GM19467 (cell line): ENCODE measurements at regions not wholly inside any gene's neighbourhood (a gene's known extent, or its start where the extent isn't known, plus 50 kb on each side); places are given as distances from the start of the nearest gene placed in this dataset.

Experiments
- ATAC-seq: cut with Tn5 transposase; IDR thresholded peaks from one replicate; pipeline ENCODE4 v1.9.1; 2021; ENCODE audit warnings: mild to moderate bottlenecking, moderate library complexity; ENCODE audit not compliant: unreplicated experiment

GRCh38 chr9:28779243-28779642, 1206.0 kb upstream of the C9orf72 start:
- ATAC-seq, result no peak

- no peak for ATAC-seq
Observed at GRCh38 chr9:28781481-28781880, 1208.2 kb upstream of the C9orf72 start.

- no peak for ATAC-seq
Observed at GRCh38 chr9:28782630-28783029, 1209.3 kb upstream of the C9orf72 start.

DNA sequence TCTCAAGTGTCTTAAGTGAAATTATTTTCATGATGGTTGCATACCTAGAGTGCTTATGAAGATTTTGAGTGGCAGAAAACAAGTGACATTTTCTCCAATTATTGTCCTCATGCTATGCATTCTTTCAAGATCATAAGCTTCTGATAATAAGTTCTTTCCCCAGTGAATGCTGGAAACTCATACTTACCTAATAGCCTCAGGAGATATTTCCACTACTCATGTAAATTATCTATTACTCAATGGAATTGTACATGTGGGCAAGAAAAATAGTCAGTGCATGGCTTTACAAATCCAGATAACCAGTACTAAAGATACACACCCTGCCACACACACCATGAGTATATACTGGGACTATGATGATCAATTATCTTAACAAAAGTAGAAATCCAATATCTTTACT, 1219.4 kb upstream of the C9orf72 start:
- ATAC-seq, result no peak

- no peak for ATAC-seq
Observed at GRCh38 chr9:28799876-28800275, 1226.6 kb upstream of the C9orf72 start.

GRCh38 chr9:28801144-28801799, 1228.0 kb upstream of the C9orf72 start:
- no peak for ATAC-seq

GRCh38 chr9:28805197-28805596, 1231.9 kb upstream of the C9orf72 start:
- no peak for ATAC-seq

DNA sequence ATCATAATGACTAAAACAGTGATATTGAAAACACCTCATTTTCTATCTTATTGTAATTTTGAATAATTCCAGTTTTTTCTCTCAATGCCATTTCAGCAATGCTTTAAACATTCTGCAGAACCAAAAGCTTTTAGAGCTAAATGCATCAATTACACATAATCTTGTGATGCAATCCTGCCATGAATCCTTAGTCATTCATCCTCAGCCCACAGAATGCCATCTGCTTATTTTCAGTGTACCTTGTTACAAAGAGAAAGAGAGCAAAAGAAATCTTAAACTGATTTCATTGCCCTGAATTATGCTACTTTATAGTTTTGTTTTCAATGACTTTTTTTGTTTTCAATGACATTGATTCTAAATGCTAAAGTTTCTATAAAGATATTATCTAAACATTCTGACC, 1234.8 kb upstream of the C9orf72 start:
- ATAC-seq, result no peak

- ATAC-seq, result no peak
Observed at GRCh38 chr9:28810388-28811075, 1237.3 kb upstream of the C9orf72 start.

GRCh38 chr9:28820741-28821140, 1247.5 kb upstream of the C9orf72 start:
- no peak for ATAC-seq

DNA sequence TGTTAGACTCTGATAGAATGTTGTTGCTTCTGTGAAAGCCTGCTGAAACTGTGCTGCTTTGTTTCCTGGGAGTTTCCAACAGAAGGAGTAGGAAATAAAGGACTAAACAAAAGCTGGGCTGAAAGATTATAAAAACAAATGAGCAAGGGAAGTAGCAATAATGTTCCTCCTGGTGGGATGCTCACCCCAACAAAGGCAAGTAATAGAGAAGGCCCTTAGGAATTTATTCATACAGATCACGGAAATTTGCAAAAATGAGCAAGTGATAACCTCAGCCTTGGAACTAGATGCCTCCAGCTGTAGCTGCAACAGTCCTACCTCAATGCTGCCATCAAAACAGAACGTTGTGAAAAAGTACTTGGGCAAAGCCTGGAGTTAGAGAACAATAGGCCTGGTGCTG, 1248.0 kb upstream of the C9orf72 start:
- no peak for ATAC-seq

DNA sequence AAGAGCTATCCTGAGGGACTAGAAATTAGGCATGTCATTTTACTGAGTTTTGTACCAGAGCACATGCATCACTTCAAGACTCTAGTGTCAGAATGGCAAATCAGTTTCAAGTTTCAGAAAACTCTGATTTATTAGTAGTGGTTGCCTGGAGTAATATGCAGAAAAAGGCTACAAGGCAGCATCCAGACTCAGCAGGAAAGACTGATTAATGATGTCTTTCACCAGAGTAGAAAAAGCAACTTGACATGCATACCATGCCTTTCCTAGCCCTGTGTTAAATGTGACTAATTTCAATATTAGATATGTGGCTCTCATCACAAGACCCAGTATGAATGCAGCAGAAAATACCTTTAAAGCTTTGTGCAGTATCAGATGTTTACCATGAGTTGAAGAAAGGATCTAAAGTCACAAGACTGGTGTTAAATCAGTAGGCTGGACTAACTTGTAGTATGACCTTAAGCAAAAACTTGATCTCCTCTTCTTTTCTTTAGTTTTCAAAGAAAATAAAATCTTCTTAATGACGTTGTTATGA, 1251.2 kb upstream of the C9orf72 start:
- no peak for ATAC-seq

- no peak for ATAC-seq
Observed at GRCh38 chr9:28832168-28832770, 1259.0 kb upstream of the C9orf72 start.

- ATAC-seq, result no peak
Observed at GRCh38 chr9:28834156-28834555, 1260.9 kb upstream of the C9orf72 start.

DNA sequence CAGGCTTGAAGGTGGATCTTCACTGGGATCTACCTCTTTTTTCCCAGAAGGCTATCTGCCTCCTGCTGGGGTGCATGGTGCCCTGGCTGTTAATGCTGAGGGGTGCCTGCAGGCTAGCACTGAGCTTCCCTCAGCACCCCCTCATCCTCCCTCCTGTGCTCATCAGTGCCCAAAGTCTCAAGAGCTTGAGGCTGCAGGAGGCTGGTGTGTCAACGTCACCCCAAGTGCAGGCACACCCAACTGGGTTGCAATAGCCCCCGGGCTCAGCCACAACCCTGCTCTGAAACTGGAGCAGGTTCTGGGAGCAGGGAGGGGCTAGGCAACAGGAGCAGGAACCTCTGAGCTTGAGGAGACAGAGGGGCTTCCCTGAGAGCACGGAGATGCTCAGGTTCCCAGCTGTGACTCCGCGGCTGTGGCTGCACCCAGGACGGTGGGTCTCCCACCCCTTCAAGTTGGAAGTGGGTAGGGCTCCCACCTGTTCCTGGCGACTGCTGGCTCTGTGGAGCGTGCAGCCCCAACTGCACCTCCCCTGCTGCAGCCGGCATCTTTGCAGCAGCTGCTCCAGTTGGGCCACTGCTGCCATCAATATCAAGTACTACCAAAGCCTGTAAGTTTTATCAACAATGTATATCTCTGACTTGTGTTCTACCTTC, 1266.6 kb upstream of the C9orf72 start:
- ATAC-seq, result no peak

DNA sequence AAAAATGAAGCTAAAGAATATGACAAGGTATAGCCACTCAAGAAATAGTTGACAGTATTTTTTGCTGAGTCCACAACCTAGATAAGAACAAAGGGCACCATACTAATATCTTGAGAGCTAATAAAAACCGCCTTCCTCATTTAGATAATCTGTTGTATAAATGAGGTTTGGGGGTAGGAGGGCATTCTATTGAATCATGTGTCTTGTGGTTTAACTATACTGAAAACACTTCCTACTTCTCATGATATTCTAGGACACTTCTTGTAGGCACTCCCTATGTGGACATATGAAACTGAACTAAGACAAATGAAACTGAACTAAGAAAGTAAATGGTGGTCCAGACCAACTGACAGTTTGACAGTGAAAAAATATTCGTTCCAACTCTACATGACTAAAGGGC, 1268.5 kb upstream of the C9orf72 start:
- no peak for ATAC-seq

DNA sequence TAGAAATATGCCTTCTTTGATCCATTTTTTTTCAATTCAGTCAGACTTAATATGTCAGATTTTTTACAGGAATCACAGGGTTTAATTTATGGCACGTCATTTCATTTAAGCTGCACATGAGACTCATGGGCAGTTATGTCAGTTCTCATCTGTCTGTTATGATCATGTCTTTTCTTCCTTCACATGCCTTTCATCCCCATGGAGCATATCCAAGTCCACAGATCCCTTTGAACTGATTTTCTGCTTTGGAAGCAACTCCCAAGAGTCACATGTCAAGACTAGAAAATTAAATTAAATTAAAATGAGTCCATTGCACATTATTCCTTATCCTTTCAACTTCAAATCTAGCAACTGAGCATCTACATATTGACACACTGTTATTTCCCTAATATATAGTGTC, 1274.0 kb upstream of the C9orf72 start:
- ATAC-seq, result no peak

DNA sequence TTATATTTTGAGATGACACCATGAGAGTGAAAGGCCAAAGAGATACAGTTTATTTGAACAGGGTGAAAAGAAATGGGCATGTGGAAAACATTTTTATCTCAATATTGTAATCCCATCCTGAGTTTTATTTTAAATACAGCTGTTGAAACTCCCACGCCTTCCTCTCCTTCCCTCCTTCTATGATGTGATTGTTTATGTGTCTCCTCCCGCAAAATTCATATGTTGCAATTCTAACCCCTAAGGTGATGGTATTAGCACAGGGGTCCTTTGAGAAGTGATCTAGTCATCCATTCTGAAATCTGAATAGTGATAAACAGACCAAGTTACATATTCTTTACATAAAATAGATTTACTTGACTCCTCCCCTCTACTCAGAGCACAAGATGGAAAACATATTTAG, 1275.4 kb upstream of the C9orf72 start:
- no peak for ATAC-seq

DNA sequence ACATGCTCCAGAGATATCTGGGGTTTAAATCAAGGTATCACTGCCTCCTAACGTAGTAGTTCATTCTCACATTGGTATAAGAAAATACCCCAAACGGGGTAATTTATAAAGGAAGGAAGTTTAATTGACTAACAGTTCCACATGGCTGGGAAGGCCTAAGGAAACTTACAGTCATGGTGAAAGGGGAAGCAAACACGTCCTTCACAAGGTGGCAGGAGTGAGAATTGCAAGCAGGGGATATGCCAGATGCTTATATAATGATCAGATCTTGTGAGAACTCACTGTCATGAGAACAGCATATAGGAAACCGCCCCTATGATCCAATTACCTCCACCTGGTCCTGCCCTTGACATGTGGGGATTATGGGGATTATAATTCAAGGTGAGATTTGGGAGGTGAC, 1280.2 kb upstream of the C9orf72 start:
- ATAC-seq, result no peak

- ATAC-seq, result no peak
Observed at GRCh38 chr9:28866951-28867350, 1293.7 kb upstream of the C9orf72 start.

DNA sequence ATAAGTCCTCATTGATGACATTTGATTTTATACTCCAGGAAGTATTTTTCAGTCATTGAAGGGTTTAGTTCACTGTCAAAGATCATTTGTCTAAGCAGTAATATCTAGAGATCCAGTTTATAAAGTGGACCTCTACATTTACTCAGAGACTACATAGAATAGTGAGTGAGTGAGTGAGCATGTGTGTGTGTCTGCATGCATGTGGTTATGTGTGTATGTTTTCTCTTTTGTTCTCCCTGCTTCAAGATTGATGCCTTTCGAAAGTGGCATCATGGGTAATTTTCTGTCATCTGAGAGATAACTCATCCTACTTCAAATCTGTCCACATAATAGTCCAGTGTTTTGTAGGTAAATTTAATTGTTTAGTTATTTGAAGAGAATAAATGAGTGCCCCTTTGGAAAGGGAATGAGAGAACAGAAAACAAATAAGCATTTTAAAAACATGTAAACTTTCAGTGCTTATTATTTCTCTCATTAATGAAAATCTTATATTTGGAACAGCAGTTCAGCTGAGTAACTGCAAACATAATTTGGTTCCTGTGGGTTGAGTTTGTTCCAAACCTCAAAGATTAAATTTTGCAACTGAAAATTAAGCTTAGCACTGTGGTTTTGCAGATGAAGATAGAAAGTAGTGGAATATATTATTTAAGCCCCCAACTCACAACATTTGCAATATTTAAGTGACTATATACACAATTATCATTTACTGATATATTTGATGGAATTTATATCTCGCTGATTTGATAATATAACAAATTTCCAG, 1295.1 kb upstream of the C9orf72 start:
- ATAC-seq, result no peak
